Neural cell (in vitro differentiated cells): ENCODE measurements at regions not wholly inside any gene's neighbourhood (a gene's known extent, or its start where the extent isn't known, plus 50 kb on each side); places are given as distances from the start of the nearest gene placed in this dataset.

Experiments used
- H2AFZ ChIP-seq: fragments of 200-600, 300-800 bp; sonication (generic), shearing (Covaris generic); 2 replicates; pipeline ENCODE4 v1.6.0; 2014; ENCODE audit warnings: low read depth, mild to moderate bottlenecking, antibody characterized with exemption, low read length, moderate library complexity
- H3F3A ChIP-seq: fragments of 200-600 bp; shearing (Covaris generic); 2 replicates; pipeline ENCODE4 v1.6.1; 2016; ENCODE audit warnings: mild to moderate bottlenecking, moderate library complexity, mixed read lengths, antibody characterized with exemption, low read length; ENCODE audit not compliant: insufficient read depth, poor library complexity, severe bottlenecking
- H3K27ac ChIP-seq: fragments of 200-600, 300-800 bp; sonication (generic), shearing (Covaris generic); 2 replicates; pipeline ENCODE4 v1.5.1; 2014; ENCODE audit warnings: mild to moderate bottlenecking, low read length, moderate library complexity
- H3K27me3 ChIP-seq: fragments of 300-800, 200-600 bp; sonication (generic), shearing (Covaris generic); 2 replicates; pipeline ENCODE4 v1.6.0; 2014; ENCODE audit warnings: mild to moderate bottlenecking, low read depth, low read length, moderate library complexity; ENCODE audit not compliant: insufficient read depth
- H3K36me3 ChIP-seq: fragments of 300-800, 200-600 bp; sonication (generic), shearing (Covaris generic); 2 replicates; pipeline ENCODE4 v1.5.1; 2014; ENCODE audit warnings: mild to moderate bottlenecking, antibody characterized with exemption, low read length, moderate library complexity; ENCODE audit not compliant: insufficient read depth
- H3K4me2 ChIP-seq: fragments of 300-800, 200-600 bp; sonication (generic), shearing (Covaris generic); 2 replicates; pipeline ENCODE4 v1.6.0; 2014; ENCODE audit warnings: mild to moderate bottlenecking, low read length
- H3K4me3 ChIP-seq: fragments of 300-800, 200-600 bp; sonication (generic), shearing (Covaris generic); 2 replicates; pipeline ENCODE4 v1.5.1; 2014; ENCODE audit warnings: mild to moderate bottlenecking, low read length, moderate library complexity
- H3K79me2 ChIP-seq: fragments of 200-600 bp; shearing (Covaris generic); replicated peaks from 2 replicates; pipeline ENCODE4 v1.6.0; 2014; ENCODE audit warnings: mild to moderate bottlenecking, low read length, moderate library complexity; ENCODE audit not compliant: insufficient read depth
- H3K9ac ChIP-seq: fragments of 300-800, 200-600 bp; sonication (generic), shearing (Covaris generic); 2 replicates; pipeline ENCODE4 v1.6.1; 2016; ENCODE audit warnings: mild to moderate bottlenecking, low read length, mixed read lengths
- H3K9me2 ChIP-seq: fragments of 200-600 bp; shearing (Covaris generic); 2 replicates; pipeline ENCODE4 v1.6.1; 2016; ENCODE audit warnings: mild to moderate bottlenecking, low read length, mixed read lengths; ENCODE audit not compliant: insufficient read depth
- H3K9me3 ChIP-seq: fragments of 200-600, 300-800 bp; sonication (generic), shearing (Covaris generic); 2 replicates; pipeline ENCODE4 v1.6.1; 2016; ENCODE audit warnings: mild to moderate bottlenecking, mixed run types, low read length, moderate library complexity, mixed read lengths
- H4K20me1 ChIP-seq: fragments of 200-600 bp; shearing (Covaris generic); 2 replicates; pipeline ENCODE4 v1.6.1; 2016; ENCODE audit warnings: mild to moderate bottlenecking, mixed run types; ENCODE audit not compliant: insufficient read depth
- EP300 ChIP-seq: fragments of 450-650 bp; conservative IDR thresholded peaks from 2 replicates; pipeline ENCODE4 v1.6.1; 2014; ENCODE audit warnings: antibody characterized with exemption, mild to moderate bottlenecking, moderate library complexity; ENCODE audit not compliant: poor library complexity, severe bottlenecking
- EZH2 ChIP-seq: fragments of 200-600, 300-800 bp; shearing (Covaris generic), sonication (generic); IDR thresholded peaks from 2 replicates; pipeline ENCODE4 v1.6.1; 2014; ENCODE audit warnings: antibody characterized with exemption, low read length, borderline replicate concordance, mild to moderate bottlenecking; ENCODE audit not compliant: insufficient read depth, poor library complexity, severe bottlenecking
- MXI1 ChIP-seq: fragments of 450-650 bp; conservative IDR thresholded peaks from 2 replicates; pipeline ENCODE4 v1.6.1; 2014; ENCODE audit warnings: antibody characterized with exemption, mild to moderate bottlenecking; ENCODE audit not compliant: poor library complexity, severe bottlenecking
- POLR2AphosphoS5 ChIP-seq: IDR thresholded peaks from 2 replicates; pipeline ENCODE4 v1.6.1; 2012
- SMC3 ChIP-seq: fragments of 450-650 bp; conservative IDR thresholded peaks from 2 replicates; pipeline ENCODE4 v1.6.1; 2014; ENCODE audit warnings: antibody characterized with exemption, mild to moderate bottlenecking, moderate library complexity; ENCODE audit not compliant: poor library complexity
- TAF1 ChIP-seq: IDR thresholded peaks from 2 replicates; pipeline ENCODE4 v1.6.1; 2012; ENCODE audit warnings: low read depth
- TF ChIP-seq, protein P1 (sequence below): IDR thresholded peaks from 2 replicates; pipeline ENCODE4 v1.6.1; 2012; ENCODE audit warnings: borderline replicate concordance
- TF ChIP-seq, protein P2 (sequence below): fragments of 450-650 bp; IDR thresholded peaks from 2 replicates; pipeline ENCODE4 v1.5.1; 2014; ENCODE audit warnings: antibody characterized with exemption, mild to moderate bottlenecking, moderate library complexity; ENCODE audit not compliant: poor library complexity, severe bottlenecking

DNA sequence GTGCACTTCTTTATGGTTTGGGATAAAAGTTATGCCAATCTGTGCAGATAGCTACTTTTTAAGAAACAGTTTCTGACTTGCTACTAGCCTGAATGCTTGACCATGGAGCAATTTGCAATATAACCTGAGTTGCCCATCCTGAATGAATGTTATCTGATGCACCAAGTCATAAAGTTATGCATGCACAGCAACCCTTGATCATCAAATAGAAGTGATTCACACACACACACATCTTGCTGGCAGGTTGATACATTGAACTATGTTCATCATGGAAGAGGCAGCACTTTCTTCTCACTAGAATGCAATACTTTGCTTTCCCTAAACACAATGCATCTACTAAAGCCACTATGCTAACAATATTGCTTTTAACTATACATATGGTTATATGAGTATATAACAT lies 311.5 kb downstream of the RFC3 start:
- Histone ChIP-seq H3K9ac (no peak overlapping the region), H3K27me3 (no peaks in the 10 kb centered on the region), H2AFZ (no peak overlapping the region), H3K79me2 (no peaks in the 10 kb centered on the region), H3K9me2 (no peaks in the 10 kb centered on the region), H3K27ac (no peak overlapping the region), H3K4me2 (no peak overlapping the region), H3K36me3 (no peaks in the 10 kb centered on the region), H3K9me3 (no peaks in the 10 kb centered on the region), H3K4me3 (no peak overlapping the region), H3F3A (no peaks in the 10 kb centered on the region), H4K20me1 (no peaks in the 10 kb centered on the region)
- TF ChIP-seq, protein P1, sequence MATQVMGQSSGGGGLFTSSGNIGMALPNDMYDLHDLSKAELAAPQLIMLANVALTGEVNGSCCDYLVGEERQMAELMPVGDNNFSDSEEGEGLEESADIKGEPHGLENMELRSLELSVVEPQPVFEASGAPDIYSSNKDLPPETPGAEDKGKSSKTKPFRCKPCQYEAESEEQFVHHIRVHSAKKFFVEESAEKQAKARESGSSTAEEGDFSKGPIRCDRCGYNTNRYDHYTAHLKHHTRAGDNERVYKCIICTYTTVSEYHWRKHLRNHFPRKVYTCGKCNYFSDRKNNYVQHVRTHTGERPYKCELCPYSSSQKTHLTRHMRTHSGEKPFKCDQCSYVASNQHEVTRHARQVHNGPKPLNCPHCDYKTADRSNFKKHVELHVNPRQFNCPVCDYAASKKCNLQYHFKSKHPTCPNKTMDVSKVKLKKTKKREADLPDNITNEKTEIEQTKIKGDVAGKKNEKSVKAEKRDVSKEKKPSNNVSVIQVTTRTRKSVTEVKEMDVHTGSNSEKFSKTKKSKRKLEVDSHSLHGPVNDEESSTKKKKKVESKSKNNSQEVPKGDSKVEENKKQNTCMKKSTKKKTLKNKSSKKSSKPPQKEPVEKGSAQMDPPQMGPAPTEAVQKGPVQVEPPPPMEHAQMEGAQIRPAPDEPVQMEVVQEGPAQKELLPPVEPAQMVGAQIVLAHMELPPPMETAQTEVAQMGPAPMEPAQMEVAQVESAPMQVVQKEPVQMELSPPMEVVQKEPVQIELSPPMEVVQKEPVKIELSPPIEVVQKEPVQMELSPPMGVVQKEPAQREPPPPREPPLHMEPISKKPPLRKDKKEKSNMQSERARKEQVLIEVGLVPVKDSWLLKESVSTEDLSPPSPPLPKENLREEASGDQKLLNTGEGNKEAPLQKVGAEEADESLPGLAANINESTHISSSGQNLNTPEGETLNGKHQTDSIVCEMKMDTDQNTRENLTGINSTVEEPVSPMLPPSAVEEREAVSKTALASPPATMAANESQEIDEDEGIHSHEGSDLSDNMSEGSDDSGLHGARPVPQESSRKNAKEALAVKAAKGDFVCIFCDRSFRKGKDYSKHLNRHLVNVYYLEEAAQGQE: no peak
- TF ChIP-seq TAF1: no peak
- no peak for TF ChIP-seq POLR2AphosphoS5
- no peak for TF ChIP-seq SMC3
- TF ChIP-seq, protein P2, sequence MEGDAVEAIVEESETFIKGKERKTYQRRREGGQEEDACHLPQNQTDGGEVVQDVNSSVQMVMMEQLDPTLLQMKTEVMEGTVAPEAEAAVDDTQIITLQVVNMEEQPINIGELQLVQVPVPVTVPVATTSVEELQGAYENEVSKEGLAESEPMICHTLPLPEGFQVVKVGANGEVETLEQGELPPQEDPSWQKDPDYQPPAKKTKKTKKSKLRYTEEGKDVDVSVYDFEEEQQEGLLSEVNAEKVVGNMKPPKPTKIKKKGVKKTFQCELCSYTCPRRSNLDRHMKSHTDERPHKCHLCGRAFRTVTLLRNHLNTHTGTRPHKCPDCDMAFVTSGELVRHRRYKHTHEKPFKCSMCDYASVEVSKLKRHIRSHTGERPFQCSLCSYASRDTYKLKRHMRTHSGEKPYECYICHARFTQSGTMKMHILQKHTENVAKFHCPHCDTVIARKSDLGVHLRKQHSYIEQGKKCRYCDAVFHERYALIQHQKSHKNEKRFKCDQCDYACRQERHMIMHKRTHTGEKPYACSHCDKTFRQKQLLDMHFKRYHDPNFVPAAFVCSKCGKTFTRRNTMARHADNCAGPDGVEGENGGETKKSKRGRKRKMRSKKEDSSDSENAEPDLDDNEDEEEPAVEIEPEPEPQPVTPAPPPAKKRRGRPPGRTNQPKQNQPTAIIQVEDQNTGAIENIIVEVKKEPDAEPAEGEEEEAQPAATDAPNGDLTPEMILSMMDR: no peak
- no peak for TF ChIP-seq MXI1

DNA sequence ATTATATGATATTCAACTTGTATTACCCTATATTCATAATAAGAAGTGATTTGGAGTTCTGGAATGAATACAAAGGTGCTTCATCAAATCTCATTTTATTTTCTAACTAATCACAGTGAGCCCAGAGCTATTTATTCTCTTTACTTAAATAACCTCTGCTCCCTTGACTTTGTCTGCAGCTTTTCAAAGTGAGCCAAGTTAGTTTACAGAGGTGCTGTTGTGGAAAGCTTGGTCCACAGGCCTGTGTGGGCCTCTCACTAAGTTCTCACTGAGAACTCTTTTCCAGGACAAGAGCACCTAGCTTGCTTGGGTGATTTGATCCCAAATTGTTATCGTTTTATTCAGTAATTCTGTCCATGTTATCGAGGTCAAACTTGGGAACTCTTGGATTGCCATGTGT lies 319.3 kb downstream of the RFC3 start:
- Histone ChIP-seq H3K9ac (no peak overlapping the region), H3F3A (no peaks in the 10 kb centered on the region), H3K27me3 (no peaks in the 10 kb centered on the region), H3K27ac (no peak overlapping the region), H3K9me3 (no peaks in the 10 kb centered on the region), H3K4me2 (no peak overlapping the region), H3K79me2 (no peaks in the 10 kb centered on the region), H2AFZ (no peak overlapping the region), H4K20me1 (no peaks in the 10 kb centered on the region), H3K4me3 (no peak overlapping the region), H3K9me2 (no peaks in the 10 kb centered on the region), H3K36me3 (no peaks in the 10 kb centered on the region)
- TF ChIP-seq EP300: no peak
- TF ChIP-seq EZH2: no peak
- no peak for TF ChIP-seq SMC3
- no peak for TF ChIP-seq MXI1
- TF ChIP-seq, protein P2: no peak
